IPS-NIHi7 (cell line): ENCODE measurements at regions not wholly inside any gene's neighbourhood (a gene's known extent, or its start where the extent isn't known, plus 50 kb on each side); places are given as distances from the start of the nearest gene placed in this dataset.

Experiments
- DNase-seq: peaks from one replicate; pipeline ENCODE4 v3.0.0; 2012; ENCODE audit warnings: mixed read lengths; ENCODE audit errors: extremely low spot score

DNA sequence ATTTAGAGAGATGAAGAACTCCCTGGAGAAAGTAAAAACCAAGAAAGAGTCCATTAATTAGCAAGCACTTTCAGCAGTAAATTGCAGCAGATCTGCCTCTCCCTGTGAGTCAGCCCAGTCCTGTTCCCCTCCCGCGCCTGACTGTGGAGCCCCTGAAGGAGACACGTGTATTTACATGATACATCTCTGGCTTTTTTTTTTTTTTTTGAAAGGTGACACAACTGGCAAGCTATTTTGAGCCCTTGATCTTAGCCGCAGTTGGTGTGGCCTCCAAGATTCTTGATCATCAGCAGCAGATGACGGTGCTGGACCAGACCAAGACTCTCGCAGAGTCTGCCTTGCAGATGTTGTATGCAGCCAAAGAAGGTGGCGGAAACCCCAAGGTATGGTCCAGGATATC lies 271.8 kb upstream of the TPM1 start:
- DNase-seq, result no peak

DNA sequence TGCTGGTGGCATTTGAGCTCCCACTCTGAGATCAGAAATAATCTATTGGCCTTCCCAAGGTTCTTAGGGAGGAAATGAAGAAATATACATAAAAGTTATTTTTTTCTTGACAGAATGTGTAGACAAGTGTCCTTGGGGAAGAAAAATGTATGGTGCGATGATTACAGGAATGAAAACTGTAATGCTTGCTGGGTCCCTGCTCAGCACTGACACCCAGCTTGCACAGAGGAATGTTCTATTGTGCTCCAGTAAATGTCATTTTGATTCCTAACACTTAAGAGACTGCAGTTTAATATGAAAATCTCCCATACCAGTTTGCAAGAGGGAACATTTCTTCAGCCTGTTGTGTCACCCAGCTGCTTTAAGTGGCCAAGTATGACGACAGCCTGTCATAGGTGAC lies 271.3 kb upstream of the TPM1 start:
- no peak for DNase-seq

DNA sequence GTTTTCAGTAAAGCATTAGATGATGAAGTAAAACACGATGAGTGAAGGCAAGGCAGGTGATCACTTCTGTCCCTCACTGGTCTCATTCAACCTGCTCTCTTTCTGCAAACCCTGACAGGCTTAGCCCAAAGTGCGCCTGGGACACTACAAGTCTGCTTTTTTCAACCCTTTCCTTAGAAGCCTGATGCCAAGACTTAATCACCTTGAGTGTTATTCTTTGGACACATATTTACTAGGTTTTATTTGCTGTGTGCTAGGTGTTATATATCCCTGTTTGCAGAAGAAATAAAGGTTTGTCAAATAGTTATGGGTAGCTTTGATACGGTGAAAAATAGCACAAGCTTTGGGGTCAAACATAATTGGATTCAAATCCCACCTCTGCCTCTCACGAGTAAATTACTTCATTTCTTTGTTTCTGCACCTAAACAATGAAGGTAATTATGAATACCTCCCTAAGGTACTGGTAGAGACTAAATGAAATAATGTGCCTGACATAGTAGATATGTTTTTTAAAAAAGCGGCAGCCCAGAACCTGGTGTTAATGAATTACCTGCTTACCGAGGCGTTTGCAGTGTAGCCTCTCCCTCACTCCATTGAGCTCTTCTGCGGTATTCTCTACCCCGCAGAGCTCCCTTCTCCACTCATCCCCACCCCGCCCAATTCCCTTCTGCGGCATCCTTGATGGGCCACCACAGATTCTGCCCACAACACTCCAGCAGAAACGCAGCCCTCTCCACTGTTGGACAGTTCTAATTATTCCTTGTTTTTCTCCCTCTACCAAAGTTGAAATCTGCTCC lies 269.0 kb upstream of the TPM1 start:
- DNase-seq, result no peak

DNA sequence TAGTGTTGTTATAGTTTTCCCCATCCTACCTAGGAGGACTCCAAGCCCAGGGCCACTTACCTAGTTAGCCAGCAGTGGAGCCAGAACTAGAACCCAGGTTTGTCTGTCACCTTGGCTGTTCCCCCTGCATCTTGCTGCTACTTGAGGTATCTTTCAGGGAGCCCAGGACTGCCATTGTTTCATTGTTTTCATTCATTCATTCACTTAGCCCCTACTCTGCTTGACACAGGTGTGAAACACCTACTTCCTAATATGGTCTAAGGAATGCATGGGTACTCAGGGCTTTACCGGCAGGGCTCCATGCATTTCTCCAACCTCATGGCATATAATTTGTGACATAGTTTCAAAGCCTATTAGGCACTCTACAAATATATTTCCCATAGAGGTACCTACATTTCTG lies 266.6 kb upstream of the TPM1 start:
- no peak for DNase-seq

DNA sequence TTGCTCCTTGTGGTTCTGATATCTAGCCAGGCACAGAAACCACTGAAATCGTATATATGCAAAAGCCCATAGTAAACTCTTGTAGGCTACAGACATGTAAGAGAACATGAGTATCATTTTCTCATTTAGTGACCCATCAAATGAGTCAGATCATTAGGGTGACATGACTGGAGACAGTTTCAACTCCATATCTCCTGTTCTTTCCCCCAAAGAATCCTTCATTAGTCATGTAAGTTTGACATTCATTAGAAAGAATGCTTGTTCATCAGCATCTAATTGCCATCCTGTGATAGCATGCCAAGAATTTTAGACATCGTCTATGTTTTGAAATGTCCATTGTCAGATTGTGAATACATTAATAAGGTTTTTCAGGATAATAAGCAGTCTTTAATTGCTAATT lies 264.9 kb upstream of the TPM1 start:
- DNase-seq, result no peak

DNA sequence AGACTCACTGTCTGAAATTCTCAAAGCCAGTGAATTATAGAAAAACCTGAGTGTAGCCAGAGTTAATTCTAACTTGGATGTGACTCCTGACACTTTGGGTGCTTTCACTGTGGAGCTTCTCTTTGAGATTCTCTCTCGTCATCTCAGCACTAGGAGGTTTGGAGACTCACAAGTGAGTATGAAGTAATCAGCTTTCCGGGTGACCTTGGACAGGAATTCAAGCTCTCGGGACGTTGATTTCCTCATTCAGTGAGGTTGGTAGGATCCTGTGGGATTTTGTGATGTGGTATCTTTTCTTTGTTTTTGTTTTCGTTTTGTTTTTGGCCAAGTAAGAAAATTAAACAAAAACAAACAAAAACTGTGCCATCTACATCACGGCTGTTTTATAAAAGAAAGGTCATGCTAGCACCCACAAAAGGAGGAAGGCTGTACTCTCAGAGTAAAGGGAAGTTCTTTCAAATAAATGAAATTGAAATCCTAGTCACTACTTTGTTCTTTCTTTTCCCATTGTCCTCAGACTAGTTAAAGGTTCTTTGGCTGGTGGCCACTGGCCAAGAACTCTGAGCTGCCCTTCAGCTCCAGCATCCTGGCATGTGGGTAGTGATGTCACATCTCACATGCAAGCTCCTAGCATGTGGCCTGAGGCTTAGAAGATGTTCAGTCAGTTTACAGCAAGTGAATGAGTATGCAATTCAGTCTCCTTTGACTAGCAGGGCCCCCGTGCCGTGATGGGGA lies 263.3 kb upstream of the TPM1 start:
- DNase-seq, result no peak

DNA sequence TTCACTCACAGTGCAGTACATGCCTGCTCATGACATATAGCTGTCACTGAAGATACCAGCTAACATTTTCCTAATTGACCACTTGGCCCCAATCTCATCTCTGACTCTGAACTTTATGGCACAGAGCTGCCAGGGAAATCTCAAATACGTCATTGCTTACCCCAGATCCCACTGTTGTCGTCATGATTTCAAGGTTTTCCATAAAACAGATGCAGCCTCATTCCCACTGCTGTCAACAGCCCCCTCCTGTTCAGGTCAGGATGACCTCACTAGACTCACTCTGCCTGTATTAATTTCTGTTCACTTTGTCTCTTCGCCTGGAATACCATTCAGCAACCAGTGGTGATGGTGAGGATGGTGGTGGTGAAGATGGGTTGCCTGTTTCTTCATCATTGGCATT lies 262.6 kb upstream of the TPM1 start:
- DNase-seq, result no peak

DNA sequence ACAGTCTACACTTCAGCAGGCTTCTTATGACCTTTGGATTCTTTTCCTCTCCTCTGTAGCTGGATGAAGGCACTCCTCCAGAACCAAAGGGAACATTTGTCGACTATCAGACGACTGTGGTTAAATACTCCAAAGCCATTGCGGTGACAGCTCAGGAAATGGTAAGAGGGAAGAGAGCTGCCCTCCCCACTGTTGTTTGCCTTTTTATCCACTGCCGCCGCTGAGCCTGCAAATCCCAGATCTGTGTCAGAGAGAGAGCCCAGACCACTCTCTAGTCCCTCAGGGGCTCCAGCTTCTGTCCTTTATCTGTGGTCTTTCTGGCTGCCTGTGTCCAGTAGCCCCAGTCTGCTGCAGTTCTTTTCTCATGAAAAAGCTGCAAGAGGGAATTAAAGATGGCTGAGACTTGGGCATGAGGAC lies 261.5 kb upstream of the TPM1 start:
- DNase-seq, result no peak

DNA sequence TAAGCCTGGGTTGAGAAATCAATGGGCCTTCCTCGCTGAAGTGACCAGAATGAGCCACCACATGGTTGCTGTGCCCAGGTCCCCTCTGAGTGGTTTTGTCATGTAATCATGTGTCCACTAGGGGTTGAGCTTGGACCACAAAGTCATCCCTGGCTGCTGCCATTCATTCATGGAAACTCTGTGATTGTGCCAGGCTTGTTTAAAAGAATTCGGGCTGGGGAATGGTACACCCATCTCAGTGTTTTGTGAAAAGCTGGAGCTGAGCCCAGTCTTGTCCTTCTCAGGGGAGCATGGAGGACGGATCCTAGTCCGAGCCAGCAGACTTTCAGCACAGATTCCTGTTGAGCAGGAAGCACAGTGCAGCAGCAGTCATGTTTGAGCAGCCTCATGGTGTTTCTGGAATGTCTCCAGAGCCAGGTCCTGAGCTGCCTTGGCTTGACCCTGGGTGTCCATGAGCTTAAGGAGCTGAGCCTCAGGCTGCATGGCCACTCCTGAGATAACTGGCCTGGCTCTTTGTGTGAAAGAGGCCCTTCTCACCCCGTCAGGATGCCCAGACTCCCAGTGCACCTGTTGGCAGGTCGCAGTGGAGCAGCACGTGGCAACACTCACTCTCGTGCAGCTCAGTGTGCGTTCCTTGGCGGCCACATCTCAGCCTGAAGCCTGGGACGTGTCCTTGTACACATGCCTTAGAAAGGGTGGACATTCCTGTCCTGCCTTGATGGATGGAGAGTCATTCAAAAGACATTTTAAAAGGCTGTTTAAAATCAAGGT lies 260.3 kb upstream of the TPM1 start:
- DNase-seq, result peak; percentile 77

DNA sequence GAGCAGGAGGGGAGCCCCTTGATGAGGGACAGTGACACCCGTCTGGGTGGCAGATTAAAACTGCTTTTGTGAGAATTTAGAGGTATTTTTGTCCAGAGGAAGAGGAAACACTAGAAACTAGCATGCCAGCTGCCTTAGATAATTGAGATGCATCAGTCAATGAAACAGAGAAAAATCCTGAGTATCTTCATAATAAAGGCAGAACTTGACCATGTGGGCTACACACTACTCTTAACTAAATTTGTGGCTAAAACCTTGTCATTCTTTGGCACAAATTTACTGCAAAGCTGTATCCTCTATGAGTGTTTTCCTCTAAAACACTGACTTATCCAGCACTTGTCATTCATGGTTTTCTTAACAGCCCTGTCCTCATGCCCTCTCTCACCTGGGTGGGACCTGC lies 259.7 kb upstream of the TPM1 start:
- DNase-seq, result no peak

DNA sequence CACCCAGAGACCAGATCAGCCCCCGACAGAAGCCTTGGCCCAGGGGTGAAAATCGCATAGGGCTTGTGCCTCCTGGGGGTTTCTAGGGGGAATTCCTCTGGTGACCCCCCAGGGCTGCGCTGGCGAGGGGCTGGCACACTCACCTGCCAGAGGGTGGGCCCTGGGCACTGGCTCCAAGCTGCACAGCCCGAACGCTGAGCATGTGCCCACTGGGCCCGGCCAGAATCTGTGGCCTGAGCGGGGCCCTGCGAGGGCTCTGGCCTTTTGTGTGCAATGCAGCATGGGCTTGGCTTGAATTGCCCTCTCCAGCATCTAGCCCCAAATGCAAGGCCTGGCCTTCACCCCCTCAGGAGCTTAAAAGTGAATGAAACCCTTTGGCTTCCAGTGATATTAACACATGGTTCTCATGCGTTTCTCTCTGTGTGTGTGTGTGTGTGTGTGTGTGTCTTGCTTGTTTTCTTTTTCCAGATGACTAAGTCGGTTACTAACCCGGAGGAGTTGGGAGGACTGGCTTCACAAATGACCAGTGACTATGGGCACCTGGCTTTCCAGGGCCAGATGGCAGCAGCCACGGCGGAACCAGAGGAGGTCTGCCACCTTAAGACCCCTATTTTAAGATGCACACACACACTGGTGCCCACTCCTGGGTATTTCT lies 259.1 kb upstream of the TPM1 start:
- no peak for DNase-seq

DNA sequence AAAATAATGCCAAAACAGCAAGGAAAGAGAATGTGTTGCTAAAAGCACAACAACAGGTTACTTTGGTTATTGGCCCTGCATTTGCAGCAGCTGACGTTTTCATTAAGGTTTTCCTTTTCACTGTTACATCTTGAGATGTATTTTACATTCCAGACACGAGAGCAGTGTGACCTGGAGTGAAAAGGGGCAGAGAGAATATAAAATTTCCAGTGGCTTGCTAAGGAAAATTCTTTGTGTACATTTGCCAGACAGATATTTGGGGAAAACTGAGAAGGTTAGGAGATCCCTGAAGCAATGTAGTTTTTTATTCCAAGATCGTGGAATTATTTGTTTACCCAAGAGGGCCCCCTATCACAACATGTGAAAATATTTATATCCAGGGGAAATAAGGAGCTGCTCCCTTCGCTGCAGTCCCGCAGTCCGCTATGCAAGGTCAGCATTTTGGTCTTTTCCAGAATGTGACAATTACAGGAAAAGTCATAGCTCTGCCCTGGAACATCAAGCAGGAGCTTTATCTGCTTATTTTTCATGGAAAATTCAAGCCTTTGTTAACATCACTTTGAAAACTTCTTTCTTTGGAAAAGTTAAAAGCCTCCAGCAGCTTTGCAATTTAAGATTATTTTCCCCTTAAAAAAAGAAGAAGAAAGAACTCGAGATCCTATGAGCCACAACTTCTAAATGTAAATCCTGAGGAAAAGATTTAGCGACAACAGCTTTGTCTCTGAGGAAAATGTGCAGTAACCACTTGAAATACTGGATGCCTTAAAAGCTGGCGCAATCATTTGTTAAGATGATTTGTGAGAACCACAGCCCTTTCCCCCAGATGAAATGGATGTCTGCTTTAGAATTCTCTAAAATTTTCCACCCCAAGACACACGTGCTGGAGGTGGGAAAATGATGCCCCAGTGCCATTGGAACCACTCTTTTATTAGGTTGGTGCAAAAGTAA lies 256.4 kb upstream of the TPM1 start:
- no peak for DNase-seq

DNA sequence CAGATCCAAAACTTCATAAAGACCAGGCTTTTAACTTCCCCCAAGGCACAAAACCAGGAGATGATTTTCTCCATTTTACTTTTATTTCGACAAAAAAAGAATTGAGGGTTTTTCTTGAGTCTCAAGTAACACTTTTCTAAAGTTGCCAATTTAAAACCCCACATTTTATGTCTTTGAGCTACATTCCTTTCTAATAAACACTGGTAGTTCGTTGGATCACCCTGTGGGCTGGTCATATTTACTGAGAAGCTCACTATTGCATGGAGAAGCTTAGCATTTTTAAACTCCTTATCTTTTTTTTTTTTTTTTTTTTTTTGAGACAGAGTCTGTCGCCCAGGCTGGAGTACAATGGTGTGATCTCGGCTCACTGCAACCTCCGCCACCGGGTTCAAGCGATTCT lies 255.1 kb upstream of the TPM1 start:
- no peak for DNase-seq

DNA sequence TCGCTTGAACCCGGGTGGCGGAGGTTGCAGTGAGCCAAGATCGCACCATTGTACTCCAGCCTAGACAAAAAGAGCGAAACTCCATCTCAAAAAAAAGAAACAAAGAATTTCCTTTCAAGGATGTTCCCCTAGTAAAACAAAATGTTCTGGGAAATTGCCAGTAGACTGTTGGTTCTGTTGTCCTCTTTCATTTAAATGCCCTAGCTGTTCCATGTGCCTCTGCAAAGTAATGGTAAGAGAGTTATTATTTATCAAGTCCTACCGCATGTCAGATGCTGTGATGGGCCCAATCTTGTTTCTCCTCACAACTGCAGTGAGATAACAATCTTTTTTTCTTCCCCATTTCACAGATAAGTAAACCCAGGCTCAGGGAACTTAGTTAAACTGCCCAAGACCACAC lies 254.3 kb upstream of the TPM1 start:
- DNase-seq, result no peak

DNA sequence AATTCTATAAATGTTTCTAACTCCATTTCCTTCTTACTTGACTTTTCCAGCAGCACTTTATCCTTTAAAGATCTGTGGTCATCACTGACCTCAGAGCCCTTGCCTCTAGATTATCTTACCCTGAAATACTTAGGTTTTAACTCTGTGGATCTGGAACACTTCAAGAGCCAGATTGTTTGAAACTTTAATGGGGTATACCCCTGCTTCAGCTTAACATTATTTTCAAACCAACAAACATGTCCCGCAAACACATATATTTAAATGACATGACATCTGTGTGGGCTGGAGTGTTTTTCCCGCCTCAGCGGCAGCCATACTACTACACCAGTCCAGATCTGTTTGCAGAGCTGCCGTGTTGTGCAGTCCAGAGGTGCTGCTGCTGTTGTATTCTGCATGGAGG lies 252.0 kb upstream of the TPM1 start:
- DNase-seq, result no peak

DNA sequence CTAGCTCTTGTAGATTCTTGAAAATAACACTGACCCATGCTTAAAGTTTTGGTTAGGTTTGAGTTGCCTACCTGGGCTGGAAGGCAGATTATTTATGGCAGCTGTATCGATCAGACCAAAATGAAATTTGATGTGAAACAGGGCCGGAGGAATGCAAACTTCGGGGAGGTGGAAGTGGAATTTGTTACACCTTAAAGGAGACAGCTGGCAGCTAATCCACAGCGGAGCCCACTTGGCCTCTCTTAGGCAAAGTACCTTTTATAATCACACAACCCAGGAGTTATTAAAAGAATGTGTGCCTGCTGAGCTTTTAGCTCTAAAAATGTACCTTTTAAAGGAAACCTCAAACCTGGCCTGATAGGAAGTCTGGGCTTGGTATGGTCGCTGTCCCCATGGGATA lies 250.9 kb upstream of the TPM1 start:
- DNase-seq, result no peak

DNA sequence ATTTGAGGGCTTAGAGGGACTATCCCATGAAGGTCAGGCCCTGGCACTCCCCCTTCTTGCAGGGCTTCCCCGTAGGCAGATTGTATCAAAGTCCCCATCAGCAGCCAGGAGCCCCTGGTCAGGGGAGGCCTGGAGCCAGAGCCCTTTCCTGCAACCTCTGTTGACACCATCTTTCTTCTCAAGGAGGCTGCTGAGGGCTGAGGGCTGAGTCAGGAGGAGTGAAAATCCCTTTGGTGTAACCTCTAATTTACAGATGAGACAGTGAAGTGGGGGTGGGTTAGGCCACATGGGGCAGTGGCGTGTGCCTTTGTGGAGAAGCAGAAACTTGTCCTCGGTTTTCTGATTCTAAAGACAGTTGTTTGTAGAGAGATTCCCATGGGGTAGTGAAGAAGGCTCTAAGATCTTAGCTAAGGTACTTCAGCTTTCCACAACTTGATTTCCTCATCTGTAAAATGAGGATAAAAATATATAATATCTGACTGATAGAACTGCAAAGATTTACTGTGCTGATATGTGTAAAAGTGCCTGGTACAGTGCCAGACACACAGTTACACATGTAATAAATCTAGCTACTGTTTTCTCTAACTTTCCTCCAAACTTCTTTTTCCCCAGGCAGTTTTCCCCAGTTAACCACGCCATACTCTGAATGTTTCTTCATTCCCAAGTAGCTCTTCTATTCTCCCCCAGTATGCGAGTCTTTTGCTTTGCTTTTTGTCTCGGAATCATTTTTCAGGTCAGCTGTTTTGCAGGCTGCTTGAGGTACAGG lies 249.4 kb upstream of the TPM1 start:
- no peak for DNase-seq

DNA sequence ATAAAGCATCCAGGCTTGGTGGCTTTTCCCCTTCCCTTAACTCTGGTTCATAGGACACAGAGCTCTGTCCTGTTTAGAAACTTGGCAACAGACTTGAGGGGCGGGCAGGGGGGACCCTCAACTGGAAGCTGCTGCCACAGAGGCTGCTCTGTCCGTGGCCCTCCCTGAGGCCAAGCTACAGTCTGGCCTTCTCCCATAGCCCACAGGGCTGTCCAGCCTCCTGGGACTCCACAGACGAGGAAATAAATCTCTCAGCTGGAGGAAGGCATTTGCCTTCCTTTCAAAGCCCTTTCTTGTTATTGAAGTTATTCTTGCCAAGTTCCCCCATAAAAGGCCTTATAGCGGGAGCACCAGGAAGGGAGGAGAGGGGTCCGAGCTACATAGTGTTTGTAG lies 248.8 kb upstream of the TPM1 start:
- DNase-seq, result no peak

DNA sequence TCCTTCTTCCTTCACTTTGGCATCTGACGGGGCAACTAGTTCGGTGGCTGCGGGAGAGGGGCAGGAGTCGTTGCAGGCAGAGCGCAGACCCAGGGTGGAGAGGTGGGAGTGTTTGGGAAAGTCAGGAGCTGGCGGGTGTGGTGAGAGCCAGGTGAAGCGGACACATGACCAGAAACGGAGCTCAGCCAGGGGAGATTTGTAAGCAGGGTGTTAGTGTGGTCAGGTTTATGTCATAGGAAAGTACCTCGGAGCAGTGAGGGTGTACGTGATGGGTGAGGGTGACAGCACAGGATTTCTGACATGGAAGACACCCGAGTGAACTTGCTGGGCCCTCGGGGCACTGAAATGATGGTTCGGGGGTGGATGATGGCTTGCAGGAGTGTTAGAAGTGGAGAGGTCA lies 247.4 kb upstream of the TPM1 start:
- no peak for DNase-seq
